A673 (cell line): ENCODE measurements at regions not wholly inside any gene's neighbourhood (a gene's known extent, or its start where the extent isn't known, plus 50 kb on each side); places are given as distances from the start of the nearest gene placed in this dataset.

Experiments
- CTCF ChIP-seq: fragments of 300-800, 200-600 bp; sonication (generic); conservative IDR thresholded peaks from 2 replicates; pipeline ENCODE4 v1.5.1; 2017; ENCODE audit warnings: low read depth, mild to moderate bottlenecking, antibody characterized with exemption, low read length, moderate library complexity, mixed read lengths
- EZH2 ChIP-seq: fragments of 200-600 bp; sonication (generic); IDR thresholded peaks from 2 replicates; pipeline ENCODE4 v1.6.1; 2017; ENCODE audit warnings: borderline replicate concordance, low read depth, mild to moderate bottlenecking, mixed read lengths, antibody characterized with exemption, low read length; ENCODE audit not compliant: poor library complexity, severe bottlenecking

GRCh38 chr4:23946299-23946698 is 56.5 kb upstream of the PPARGC1A start:
- no peak for TF ChIP-seq EZH2
- no peak for TF ChIP-seq CTCF
